ENCODE measurements at regions not wholly inside any gene's neighbourhood (a gene's known extent, or its start where the extent isn't known, plus 50 kb on each side); places are given as distances from the start of the nearest gene placed in this dataset.
A peak's percentile ranks its signal among the peaks of the same experiment; 100 is the strongest.
"Not testable (repeated sequence)": the region's sequence is repeated elsewhere in the genome, so short reads cannot be mapped to it uniquely, and the experiment has no call there.

- WGBS, 2 donors, result no CpG with 5 or more reads among the region's 51 CpGs
- not testable (repeated sequence) for H3K9me3 ChIP-seq, H3K4me3 ChIP-seq, H3K4me1 ChIP-seq, DNase-seq, H3K36me3 ChIP-seq, H3K27me3 ChIP-seq, H3K27ac ChIP-seq
- peak in 1 of 2 donors; percentile 51 for ATAC-seq (ENCODE audit: low FRiP score in 2 of 2)
These were observed 64.9 kb upstream of the TP53TG3C start for GRCh38 chr16:33128982-33129634.

All from upper lobe of left lung (tissue), 6 donors.